Activated CD8-positive, alpha-beta T cell treated with anti-CD3 and anti-CD28 coated beads, Interleukin-2, amount 10 ng/mL, durations not matched to agents 7 days and 5 days (primary cell): ENCODE measurements at regions not wholly inside any gene's neighbourhood (a gene's known extent, or its start where the extent isn't known, plus 50 kb on each side); places are given as distances from the start of the nearest gene placed in this dataset.
"Not testable (repeated sequence)": the region's sequence is repeated elsewhere in the genome, so short reads cannot be mapped to it uniquely, and the experiment has no call there.

ENCODE experiments used
- ATAC-seq: fragments of 150-1000 bp; cut with Tn5 transposase; one replicate; pipeline ENCODE4 v1.10.0; 2021; ENCODE audit warnings: moderate library complexity
- CTCF ChIA-PET: fragments of 350-600 bp; sonication (Branson Sonifier 250); formaldehyde crosslinking; loops from one replicate; lab custom pipeline; 2021; ENCODE audit warnings: antibody characterized with exemption; lab: Charles Lee
- POLR2A ChIA-PET: fragments of 350-600 bp; sonication (Branson Sonifier 250); formaldehyde crosslinking; loops from one replicate; lab custom pipeline; 2021; ENCODE audit warnings: antibody characterized with exemption; lab: Charles Lee
- DNase-seq: peaks from one replicate; pipeline ENCODE4 v3.0.0-alpha.2; 2020
- H3K27ac Mint-ChIP-seq: one replicate; pipeline ENCODE4 v1.8.0; 2021; ENCODE audit warnings: mild to moderate bottlenecking, mixed read lengths
- H3K27me3 Mint-ChIP-seq: one replicate; pipeline ENCODE4 v1.8.0; 2021; ENCODE audit warnings: low read depth, mixed read lengths
- H3K36me3 Mint-ChIP-seq: one replicate; pipeline ENCODE4 v1.8.0; 2021; ENCODE audit warnings: low read depth, mixed read lengths
- H3K4me1 Mint-ChIP-seq: one replicate; pipeline ENCODE4 v1.8.0; 2021; ENCODE audit warnings: low read depth, mixed read lengths
- H3K4me3 Mint-ChIP-seq: one replicate; pipeline ENCODE4 v1.8.0; 2021; ENCODE audit warnings: mild to moderate bottlenecking, mixed read lengths
- H3K9me3 Mint-ChIP-seq: one replicate; pipeline ENCODE4 v1.8.0; 2022; ENCODE audit warnings: mixed read lengths; ENCODE audit not compliant: insufficient read depth

GRCh38 chrX:9282325-9282724 lies 182.5 kb upstream of the TBL1X start:
- Mint-ChIP-seq H3K4me1 (peaks cover 42% of the 10 kb centered on the region), H3K9me3 (no peaks in the 10 kb centered on the region), H3K27me3 (no peaks in the 10 kb centered on the region), H3K36me3 (peaks cover 2% of the 10 kb centered on the region), H3K4me3 (no peak overlapping the region), H3K27ac (peak overlapping the region; percentile 25)
- POLR2A ChIA-PET: no interaction called here
- DNase-seq: no peak
- ATAC-seq: no peak
- CTCF ChIA-PET: no interaction called here

- ChIA-PET CTCF (no interaction called here), POLR2A (no interaction called here)
- H3K4me3 Mint-ChIP-seq: no peak overlapping the region
- ATAC-seq: no peak
- H3K36me3 Mint-ChIP-seq: no peaks in the 10 kb centered on the region
- H3K4me1 Mint-ChIP-seq: peaks cover 32% of the 10 kb centered on the region
- H3K27me3 Mint-ChIP-seq: no peaks in the 10 kb centered on the region
- DNase-seq: peak; percentile 30
- no peaks in the 10 kb centered on the region for H3K9me3 Mint-ChIP-seq
- H3K27ac Mint-ChIP-seq: peak overlapping the region; percentile 39
Observed at GRCh38 chrX:9285342-9285771, 179.5 kb upstream of the TBL1X start.

GRCh38 chrX:9286234-9286633 lies 178.6 kb upstream of the TBL1X start:
- Mint-ChIP-seq H3K27ac (no peak overlapping the region), H3K27me3 (no peaks in the 10 kb centered on the region), H3K36me3 (no peaks in the 10 kb centered on the region), H3K4me1 (peaks cover 32% of the 10 kb centered on the region), H3K4me3 (no peak overlapping the region), H3K9me3 (no peaks in the 10 kb centered on the region)
- no peak for ATAC-seq
- ChIA-PET POLR2A (no interaction called here), CTCF (no interaction called here)
- DNase-seq: no peak

- POLR2A ChIA-PET: no interaction called here
Observed at GRCh38 chrX:9291629-9292028, 173.2 kb upstream of the TBL1X start.

GRCh38 chrX:9293051-9293496 lies 171.8 kb upstream of the TBL1X start:
- no peak overlapping the region for H3K27ac Mint-ChIP-seq
- no peaks in the 10 kb centered on the region for H3K4me1 Mint-ChIP-seq
- no peaks in the 10 kb centered on the region for H3K36me3 Mint-ChIP-seq
- no peak overlapping the region for H3K4me3 Mint-ChIP-seq
- CTCF ChIA-PET: no interaction called here
- POLR2A ChIA-PET: no interaction called here
- DNase-seq (no peak), ATAC-seq (no peak)
- no peaks in the 10 kb centered on the region for H3K9me3 Mint-ChIP-seq
- H3K27me3 Mint-ChIP-seq: peaks cover 3% of the 10 kb centered on the region

More at GRCh38 chrX:9291629-9292028, 173.2 kb upstream of the TBL1X start:
- H3K27ac Mint-ChIP-seq: no peak overlapping the region
- CTCF ChIA-PET: no interaction called here
- ATAC-seq (no peak), DNase-seq (no peak)
- no peaks in the 10 kb centered on the region for H3K9me3 Mint-ChIP-seq
- H3K4me1 Mint-ChIP-seq: peaks cover under 1% of the 10 kb centered on the region
- no peaks in the 10 kb centered on the region for H3K36me3 Mint-ChIP-seq
- H3K4me3 Mint-ChIP-seq: no peak overlapping the region
- H3K27me3 Mint-ChIP-seq: peaks cover 3% of the 10 kb centered on the region

- Mint-ChIP-seq H3K9me3 (no peaks in the 10 kb centered on the region), H3K4me1 (no peaks in the 10 kb centered on the region), H3K4me3 (no peak overlapping the region), H3K27ac (no peak overlapping the region), H3K36me3 (no peaks in the 10 kb centered on the region), H3K27me3 (peaks cover 3% of the 10 kb centered on the region)
- ChIA-PET CTCF (no interaction called here), POLR2A (no interaction called here)
- DNase-seq (no peak), ATAC-seq (no peak)
Observed at GRCh38 chrX:9293903-9294302, 171.0 kb upstream of the TBL1X start.

- no peak for ATAC-seq
- peaks cover 3% of the 10 kb centered on the region for H3K27me3 Mint-ChIP-seq
- no peaks in the 10 kb centered on the region for H3K36me3 Mint-ChIP-seq
- ChIA-PET POLR2A (no interaction called here), CTCF (no interaction called here)
- H3K9me3 Mint-ChIP-seq: no peaks in the 10 kb centered on the region
- no peak overlapping the region for H3K27ac Mint-ChIP-seq
- no peaks in the 10 kb centered on the region for H3K4me1 Mint-ChIP-seq
- no peak for DNase-seq
- H3K4me3 Mint-ChIP-seq: no peak overlapping the region
Observed at GRCh38 chrX:9295551-9295950, 169.3 kb upstream of the TBL1X start.

GRCh38 chrX:9298221-9298620 lies 166.6 kb upstream of the TBL1X start:
- no peak overlapping the region for H3K27ac Mint-ChIP-seq
- H3K27me3 Mint-ChIP-seq: peaks cover 3% of the 10 kb centered on the region
- H3K36me3 Mint-ChIP-seq: no peaks in the 10 kb centered on the region
- no peaks in the 10 kb centered on the region for H3K4me1 Mint-ChIP-seq
- H3K9me3 Mint-ChIP-seq: no peaks in the 10 kb centered on the region
- ATAC-seq (no peak), DNase-seq (no peak)
- CTCF ChIA-PET: interaction anchor here (0.6 kb wide), 1 partner anchor 79 kb away, joined by 4 read pairs; no protein-coding TSS in a partner anchor
- no peak overlapping the region for H3K4me3 Mint-ChIP-seq
- POLR2A ChIA-PET: no interaction called here

GRCh38 chrX:9299681-9300080 lies 165.2 kb upstream of the TBL1X start:
- DNase-seq, H3K36me3 Mint-ChIP-seq, H3K4me1 Mint-ChIP-seq, H3K9me3 Mint-ChIP-seq, H3K4me3 Mint-ChIP-seq, H3K27ac Mint-ChIP-seq, ATAC-seq, H3K27me3 Mint-ChIP-seq, POLR2A ChIA-PET: not testable (repeated sequence)
- CTCF ChIA-PET: interaction anchor here (1.2 kb wide), 1 partner anchor 13 kb away, joined by 4 read pairs; no protein-coding TSS in a partner anchor

- ATAC-seq (no peak), DNase-seq (no peak)
- Mint-ChIP-seq H3K27me3 (peaks cover 2% of the 10 kb centered on the region), H3K4me1 (no peaks in the 10 kb centered on the region), H3K27ac (no peak overlapping the region), H3K36me3 (no peaks in the 10 kb centered on the region), H3K4me3 (no peak overlapping the region), H3K9me3 (no peaks in the 10 kb centered on the region)
- CTCF ChIA-PET: no interaction called here
- POLR2A ChIA-PET: no interaction called here
Observed at GRCh38 chrX:9301836-9302235, 163.0 kb upstream of the TBL1X start.

- H3K4me3 Mint-ChIP-seq: no peak overlapping the region
- peaks cover 2% of the 10 kb centered on the region for H3K27me3 Mint-ChIP-seq
- CTCF ChIA-PET: no interaction called here
- ATAC-seq: no peak
- no peaks in the 10 kb centered on the region for H3K4me1 Mint-ChIP-seq
- no peak overlapping the region for H3K27ac Mint-ChIP-seq
- no peaks in the 10 kb centered on the region for H3K9me3 Mint-ChIP-seq
- no peaks in the 10 kb centered on the region for H3K36me3 Mint-ChIP-seq
- no peak for DNase-seq
- POLR2A ChIA-PET: no interaction called here
Observed at GRCh38 chrX:9302381-9302780, 162.5 kb upstream of the TBL1X start.

GRCh38 chrX:9308426-9308825 lies 156.4 kb upstream of the TBL1X start:
- Mint-ChIP-seq H3K27ac (no peak overlapping the region), H3K4me1 (peaks cover 3% of the 10 kb centered on the region), H3K36me3 (no peaks in the 10 kb centered on the region), H3K9me3 (no peaks in the 10 kb centered on the region), H3K4me3 (no peak overlapping the region), H3K27me3 (peaks cover 2% of the 10 kb centered on the region)
- ATAC-seq: no peak
- ChIA-PET POLR2A (no interaction called here), CTCF (interaction anchor here (0.8 kb wide), 1 partner anchor 27 kb away, joined by 3 read pairs; no protein-coding TSS in a partner anchor)
- no peak for DNase-seq

GRCh38 chrX:9310616-9311015 lies 154.2 kb upstream of the TBL1X start:
- H3K36me3 Mint-ChIP-seq: no peaks in the 10 kb centered on the region
- H3K27ac Mint-ChIP-seq: no peak overlapping the region

More at GRCh38 chrX:9310616-9311015, 154.2 kb upstream of the TBL1X start:
- DNase-seq (no peak), ATAC-seq (no peak)
- ChIA-PET POLR2A (no interaction called here), CTCF (no interaction called here)
- Mint-ChIP-seq H3K4me1 (peaks cover 6% of the 10 kb centered on the region), H3K4me3 (no peak overlapping the region), H3K9me3 (no peaks in the 10 kb centered on the region), H3K27me3 (no peaks in the 10 kb centered on the region)
